SK-N-SH (cell line): ENCODE measurements at regions not wholly inside any gene's neighbourhood (a gene's known extent, or its start where the extent isn't known, plus 50 kb on each side); places are given as distances from the start of the nearest gene placed in this dataset.

Source experiments
- CTCF ChIA-PET: fragments of 300-600, 350-600 bp; formaldehyde crosslinking; extraction: SDS; loops from one replicate; lab custom pipeline; 2021; lab: Yijun Ruan, JAX
- POLR2A ChIA-PET: fragments of 350-600 bp; sonication (Branson Sonifier 250); formaldehyde crosslinking; extraction: SDS; loops from one replicate; lab custom pipeline; 2020; ENCODE audit warnings: antibody characterized with exemption, inconsistent platforms; lab: Yijun Ruan, JAX
- DNase-seq: peaks from one replicate; pipeline ENCODE4 v3.0.0; 2012
- H2AFZ ChIP-seq: fragments of 200-600 bp; sonication (generic); 2 replicates; pipeline ENCODE4 v1.8.1; 2016; ENCODE audit warnings: antibody characterized with exemption, mild to moderate bottlenecking, low read depth
- H3F3A ChIP-seq: fragments of 200-600 bp; sonication (generic); replicated peaks from 2 replicates; pipeline ENCODE3; 2016; ENCODE audit warnings: antibody characterized with exemption, mild to moderate bottlenecking; ENCODE audit not compliant: insufficient read depth
- H3K27ac ChIP-seq, 2 experiments: fragments of 200-500 bp in 1 of 2; fragments of 200-600 bp in 1 of 2; sonication (Bioruptor generic) in 1 of 2; sonication (generic), shearing (Covaris generic) in 1 of 2; 2 replicates each; pipeline versions ENCODE4 v1.5.1 to v1.6.1; 2014 to 2016; ENCODE audit warnings: low read depth in 2 of 2, inconsistent platforms in 1 of 2, low read length in 1 of 2, mild to moderate bottlenecking in 1 of 2, mixed read lengths in 1 of 2
- H3K27me3 ChIP-seq: fragments of 200-600 bp; sonication (generic), shearing (Covaris generic); 2 replicates; pipeline ENCODE4 v1.6.1; 2016; ENCODE audit warnings: mixed run types; ENCODE audit not compliant: insufficient read depth
- H3K36me3 ChIP-seq, 2 experiments: fragments of 200-500 bp in 1 of 2; fragments of 200-600 bp in 1 of 2; sonication (Bioruptor generic) in 1 of 2; sonication (generic) in 1 of 2; replicated peaks in 1 of 2; 2 replicates each; pipeline versions ENCODE3 to v1.5.1; 2014 to 2016; ENCODE audit warnings: low read length in 1 of 2, mild to moderate bottlenecking in 1 of 2; ENCODE audit not compliant: insufficient read depth in 2 of 2, control insufficient read depth in 1 of 2
- H3K4me1 ChIP-seq, 2 experiments: fragments of 200-500 bp in 1 of 2; fragments of 200-600 bp in 1 of 2; sonication (Bioruptor generic) in 1 of 2; sonication (generic), shearing (Covaris generic) in 1 of 2; 2 replicates each; pipeline versions ENCODE4 v1.5.1 to v1.6.1; 2014 to 2016; ENCODE audit warnings: low read depth in 1 of 2, low read length in 1 of 2, mixed run types in 1 of 2; ENCODE audit not compliant: insufficient read depth in 2 of 2, control insufficient read depth in 1 of 2
- H3K4me2 ChIP-seq: fragments of 200-600 bp; sonication (generic), shearing (Covaris generic); 2 replicates; pipeline ENCODE4 v1.6.1; 2017; ENCODE audit warnings: mixed run types
- H3K4me3 ChIP-seq, 2 experiments: fragments of 200-500 bp in 1 of 2; fragments of 200-600 bp in 1 of 2; sonication (Bioruptor generic) in 1 of 2; sonication (generic), shearing (Covaris generic) in 1 of 2; 2 replicates each; pipeline versions ENCODE4 v1.5.1 to v1.8.1; 2014 to 2016; ENCODE audit warnings: low read depth in 2 of 2, inconsistent platforms in 1 of 2, low read length in 1 of 2, mild to moderate bottlenecking in 1 of 2, mixed read lengths in 1 of 2, moderate library complexity in 1 of 2
- H3K79me2 ChIP-seq: fragments of 200-600 bp; sonication (generic); 2 replicates; pipeline ENCODE4 v1.8.1; 2017; ENCODE audit warnings: mild to moderate bottlenecking; ENCODE audit not compliant: insufficient read depth
- H3K9ac ChIP-seq: fragments of 200-600 bp; sonication (generic); 2 replicates; pipeline ENCODE4 v1.6.1; 2017; ENCODE audit warnings: mixed run types
- H3K9me2 ChIP-seq: fragments of 200-600 bp; sonication (generic); 2 replicates; pipeline ENCODE4 v1.6.1; 2017; ENCODE audit warnings: mixed run types
- H3K9me3 ChIP-seq: fragments of 200-600 bp; sonication (generic); 2 replicates; pipeline ENCODE4 v1.6.1; 2017; ENCODE audit warnings: mixed run types, mild to moderate bottlenecking, moderate library complexity
- H4K20me1 ChIP-seq: fragments of 200-600 bp; sonication (generic); 2 replicates; pipeline ENCODE4 v1.6.1; 2017; ENCODE audit warnings: mild to moderate bottlenecking, mixed run types; ENCODE audit not compliant: insufficient read depth
- CTCF ChIP-seq: fragments of 200-600 bp; sonication (generic); IDR thresholded peaks from 2 replicates; pipeline ENCODE4 v1.6.1; 2017; ENCODE audit warnings: antibody characterized with exemption, mild to moderate bottlenecking, moderate library complexity
- ELF1 ChIP-seq: IDR thresholded peaks from 2 replicates; pipeline ENCODE4 v1.4.0; 2012
- EP300 ChIP-seq, 2 experiments: IDR thresholded peaks; 2 replicates each; pipeline versions ENCODE4 v1.4.0 to v1.6.1; 2012; ENCODE audit warnings: borderline replicate concordance in 1 of 2, low read depth in 1 of 2, low read length in 1 of 2
- FOSL2 ChIP-seq: IDR thresholded peaks from 2 replicates; pipeline ENCODE4 v1.4.0; 2012; ENCODE audit warnings: low read depth, mild to moderate bottlenecking, moderate library complexity, borderline replicate concordance
- FOXJ3 ChIP-seq: sonication (generic); formaldehyde crosslinking; IDR thresholded peaks from 2 replicates; pipeline ENCODE4 v1.5.1; 2020; ENCODE audit warnings: mild to moderate bottlenecking, missing genetic modification reagents
- MXI1 ChIP-seq: IDR thresholded peaks from 2 replicates; pipeline ENCODE4 v1.6.1; 2012; ENCODE audit warnings: mild to moderate bottlenecking, low read depth, low read length, improper control_type of control experiment
- TCF12 ChIP-seq: IDR thresholded peaks from 2 replicates; pipeline ENCODE4 v1.4.0; 2012
- USF2 ChIP-seq: fragments of 150-350 bp; IDR thresholded peaks from 2 replicates; pipeline ENCODE4 v1.6.1; 2017; ENCODE audit warnings: antibody characterized with exemption, low read length, low read depth, borderline replicate concordance
- YY1 ChIP-seq: IDR thresholded peaks from 2 replicates; pipeline ENCODE4 v1.4.0; 2012; ENCODE audit warnings: low read depth, mild to moderate bottlenecking
- WGBS: methylation state at CpG from one replicate; pipeline ENCODE4 v1.1.6; 2017; ENCODE audit warnings: low lambda C conversion rate; 5-methylcytosine and 5-hydroxymethylcytosine counted together
- TF ChIP-seq, protein P1 (sequence below): IDR thresholded peaks from 2 replicates; pipeline ENCODE4 v1.6.1; 2012; ENCODE audit warnings: mild to moderate bottlenecking, low read depth, low read length, moderate library complexity
- TF ChIP-seq, protein P2 (sequence below): IDR thresholded peaks from 2 replicates; pipeline ENCODE4 v1.4.0; 2012; ENCODE audit warnings: low read depth, borderline replicate concordance

- peaks cover 5% of the 10 kb centered on the region for H3K9me2 ChIP-seq
- no peak overlapping the region for H3K27ac ChIP-seq
- no peaks in the 10 kb centered on the region for H3K79me2 ChIP-seq
- DNase-seq, result no peak
- H4K20me1 ChIP-seq, result no peaks in the 10 kb centered on the region
- no peaks in the 10 kb centered on the region for H3K9me3 ChIP-seq
- H3K4me3 ChIP-seq, result no peak overlapping the region
- no peaks in the 10 kb centered on the region for H3K4me1 ChIP-seq
- ChIA-PET CTCF (no interaction called here), POLR2A (no interaction called here)
- no peak overlapping the region for H3K4me2 ChIP-seq
- no peaks in the 10 kb centered on the region for H3F3A ChIP-seq
- 37% methylated on average over 1 of the region's 1 CpG for WGBS
- no peak for TF ChIP-seq ELF1
- TF ChIP-seq, protein P1, sequence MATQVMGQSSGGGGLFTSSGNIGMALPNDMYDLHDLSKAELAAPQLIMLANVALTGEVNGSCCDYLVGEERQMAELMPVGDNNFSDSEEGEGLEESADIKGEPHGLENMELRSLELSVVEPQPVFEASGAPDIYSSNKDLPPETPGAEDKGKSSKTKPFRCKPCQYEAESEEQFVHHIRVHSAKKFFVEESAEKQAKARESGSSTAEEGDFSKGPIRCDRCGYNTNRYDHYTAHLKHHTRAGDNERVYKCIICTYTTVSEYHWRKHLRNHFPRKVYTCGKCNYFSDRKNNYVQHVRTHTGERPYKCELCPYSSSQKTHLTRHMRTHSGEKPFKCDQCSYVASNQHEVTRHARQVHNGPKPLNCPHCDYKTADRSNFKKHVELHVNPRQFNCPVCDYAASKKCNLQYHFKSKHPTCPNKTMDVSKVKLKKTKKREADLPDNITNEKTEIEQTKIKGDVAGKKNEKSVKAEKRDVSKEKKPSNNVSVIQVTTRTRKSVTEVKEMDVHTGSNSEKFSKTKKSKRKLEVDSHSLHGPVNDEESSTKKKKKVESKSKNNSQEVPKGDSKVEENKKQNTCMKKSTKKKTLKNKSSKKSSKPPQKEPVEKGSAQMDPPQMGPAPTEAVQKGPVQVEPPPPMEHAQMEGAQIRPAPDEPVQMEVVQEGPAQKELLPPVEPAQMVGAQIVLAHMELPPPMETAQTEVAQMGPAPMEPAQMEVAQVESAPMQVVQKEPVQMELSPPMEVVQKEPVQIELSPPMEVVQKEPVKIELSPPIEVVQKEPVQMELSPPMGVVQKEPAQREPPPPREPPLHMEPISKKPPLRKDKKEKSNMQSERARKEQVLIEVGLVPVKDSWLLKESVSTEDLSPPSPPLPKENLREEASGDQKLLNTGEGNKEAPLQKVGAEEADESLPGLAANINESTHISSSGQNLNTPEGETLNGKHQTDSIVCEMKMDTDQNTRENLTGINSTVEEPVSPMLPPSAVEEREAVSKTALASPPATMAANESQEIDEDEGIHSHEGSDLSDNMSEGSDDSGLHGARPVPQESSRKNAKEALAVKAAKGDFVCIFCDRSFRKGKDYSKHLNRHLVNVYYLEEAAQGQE, result no peak
- H3K9ac ChIP-seq, result no peak overlapping the region
- peaks cover 0 to 3% of the 10 kb centered on the region in 2 experiments for H3K36me3 ChIP-seq
- no peaks in the 10 kb centered on the region for H3K27me3 ChIP-seq
- H2AFZ ChIP-seq, result no peak overlapping the region
Observed at GRCh38 chr4:126907389-126907788, 725.4 kb upstream of the INTU start.

GRCh38 chr4:126916049-126916625 lies 716.6 kb upstream of the INTU start:
- ChIA-PET CTCF (no interaction called here), POLR2A (no interaction called here)
- Histone ChIP-seq H3K9me3 (no peaks in the 10 kb centered on the region), H3K27me3 (no peaks in the 10 kb centered on the region), H3K79me2 (no peaks in the 10 kb centered on the region), H3K4me1 (peaks cover 0 to 3% of the 10 kb centered on the region in 2 experiments; a peak in 3 of 4 replicates), H3F3A (peaks cover 4% of the 10 kb centered on the region), H2AFZ (peak overlapping the region; percentile 78; the same call in 1 of the 2 replicates), H3K36me3 (peaks cover 0 to 4% of the 10 kb centered on the region in 2 experiments), H3K9me2 (peaks cover 5% of the 10 kb centered on the region; the same call in 1 of the 2 replicates), H4K20me1 (no peaks in the 10 kb centered on the region), H3K4me2 (peak overlapping the region; percentile 63), H3K9ac (no peak overlapping the region; the same call in 1 of the 2 replicates), H3K4me3 (peak overlapping the region; percentile 18 to 21; a peak in 1 of 4 replicates), H3K27ac (peak overlapping the region; percentile 62 to 78; a peak in 3 of 4 replicates)
- TF ChIP-seq FOXJ3 (CRISPR knock-in tag), result no peak
- DNase-seq, result no peak
- WGBS, result 40% methylated on average over 3 of the region's 3 CpGs

- no peaks in the 10 kb centered on the region for H3K27me3 ChIP-seq
- H3K27ac ChIP-seq, result peak overlapping the region; percentile 62 to 78; a peak in 3 of 4 replicates
- peak overlapping the region; percentile 63 for H3K4me2 ChIP-seq
- peak overlapping the region; percentile 78 for H2AFZ ChIP-seq
- no peak for DNase-seq
- no peaks in the 10 kb centered on the region for H3K79me2 ChIP-seq
- H3F3A ChIP-seq, result peaks cover 4% of the 10 kb centered on the region
- H3K9ac ChIP-seq, result no peak overlapping the region; the same call in 1 of the 2 replicates
- H3K9me3 ChIP-seq, result no peaks in the 10 kb centered on the region
- peaks cover 0 to 3% of the 10 kb centered on the region in 2 experiments; a peak in 3 of 4 replicates for H3K4me1 ChIP-seq
- peaks cover 4% of the 10 kb centered on the region; the same call in 1 of the 2 replicates for H3K9me2 ChIP-seq
- POLR2A ChIA-PET, result no interaction called here
- CTCF ChIA-PET, result no interaction called here
- H3K36me3 ChIP-seq, result peaks cover 0 to 4% of the 10 kb centered on the region in 2 experiments
- 32% methylated on average over 10 of the region's 10 CpGs for WGBS
- peak overlapping the region; percentile 18 to 21; a peak in 1 of 4 replicates for H3K4me3 ChIP-seq
- H4K20me1 ChIP-seq, result no peaks in the 10 kb centered on the region
- TF ChIP-seq YY1, result no peak
- peak; percentile 37; the same call in 1 of the 2 replicates for TF ChIP-seq FOSL2
- TF ChIP-seq EP300 (IDR thresholded peaks at IDR 0.05; ENCODE audit: borderline replicate concordance in 1 of 2, low read depth in 1 of 2, low read length in 1 of 2), result peak in 1 of 2 experiments; percentile 71; a peak in 1 of 4 replicates
- TF ChIP-seq MXI1, result no peak
- peak; percentile 85 for TF ChIP-seq TCF12
- TF ChIP-seq, protein P2, sequence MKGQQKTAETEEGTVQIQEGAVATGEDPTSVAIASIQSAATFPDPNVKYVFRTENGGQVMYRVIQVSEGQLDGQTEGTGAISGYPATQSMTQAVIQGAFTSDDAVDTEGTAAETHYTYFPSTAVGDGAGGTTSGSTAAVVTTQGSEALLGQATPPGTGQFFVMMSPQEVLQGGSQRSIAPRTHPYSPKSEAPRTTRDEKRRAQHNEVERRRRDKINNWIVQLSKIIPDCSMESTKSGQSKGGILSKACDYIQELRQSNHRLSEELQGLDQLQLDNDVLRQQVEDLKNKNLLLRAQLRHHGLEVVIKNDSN, result no peak
- TF ChIP-seq USF2, result no peak
- TF ChIP-seq CTCF, result no peak
Observed at GRCh38 chr4:126916626-126917140, 716.1 kb upstream of the INTU start.
